HepG2 (cell line): ENCODE measurements at regions not wholly inside any gene's neighbourhood (a gene's known extent, or its start where the extent isn't known, plus 50 kb on each side); places are given as distances from the start of the nearest gene placed in this dataset.

ENCODE experiments used
- SRF ChIP-seq: IDR thresholded peaks from 2 replicates; pipeline ENCODE4 v1.6.1; 2011; ENCODE audit warnings: mild to moderate bottlenecking, low read depth, low read length, moderate library complexity
- ZC3H4 ChIP-seq: sonication (generic); formaldehyde crosslinking; IDR thresholded peaks from 2 replicates; pipeline ENCODE4 v1.4.0; 2020; ENCODE audit warnings: missing genetic modification reagents, borderline replicate concordance
- ZNF143 ChIP-seq: sonication (generic); formaldehyde crosslinking; IDR thresholded peaks from 2 replicates; pipeline ENCODE4 v1.4.0; 2020; ENCODE audit warnings: missing genetic modification reagents
- ZNF562 ChIP-seq: sonication (generic); formaldehyde crosslinking; IDR thresholded peaks from 2 replicates; pipeline ENCODE4 v1.8.0; 2022; ENCODE audit warnings: missing genetic modification reagents, borderline replicate concordance
- ZNF792 ChIP-seq: IDR thresholded peaks from 2 replicates; pipeline ENCODE4 v1.6.1; 2016
- TF ChIP-seq, protein P1 (sequence below): sonication (generic); formaldehyde crosslinking; IDR thresholded peaks from 2 replicates; pipeline ENCODE4 v1.4.0; 2020; ENCODE audit warnings: missing genetic modification reagents, mild to moderate bottlenecking, borderline replicate concordance
- TF ChIP-seq, protein P2 (sequence below): sonication (generic); formaldehyde crosslinking; IDR thresholded peaks from 2 replicates; pipeline ENCODE4 v1.4.0; 2020; ENCODE audit warnings: missing genetic modification reagents
- TF ChIP-seq, protein P3 (sequence below): sonication (generic); formaldehyde crosslinking; IDR thresholded peaks from 2 replicates; pipeline ENCODE4 v1.5.0; 2020; ENCODE audit warnings: mild to moderate bottlenecking, missing genetic modification reagents

DNA sequence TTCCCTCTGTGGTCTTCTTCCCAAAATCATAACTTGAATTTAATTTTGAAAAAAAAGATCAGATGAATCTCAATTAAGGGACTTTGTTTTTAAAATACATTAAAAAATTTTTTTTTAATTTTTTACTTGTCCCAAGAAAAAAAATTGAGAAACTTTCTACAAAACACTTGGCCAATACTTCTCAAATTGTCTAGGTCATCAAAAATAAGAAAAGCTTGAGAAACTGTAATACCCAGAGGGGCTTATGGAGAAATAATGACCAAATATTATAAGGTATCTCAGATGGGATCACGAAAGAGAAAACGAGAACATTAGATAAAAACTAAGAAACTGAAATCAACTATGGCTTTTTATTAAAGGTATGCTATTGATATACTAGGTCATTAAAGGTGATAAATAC lies 835.0 kb downstream of the GATA3 start:
- TF ChIP-seq ZNF143 (CRISPR knock-in tag) (no peak), ZC3H4 (CRISPR knock-in tag) (no peak), ZNF562 (CRISPR knock-in tag) (no peak), ZNF792 (no peak), SRF (no peak)
- TF ChIP-seq, protein P1, sequence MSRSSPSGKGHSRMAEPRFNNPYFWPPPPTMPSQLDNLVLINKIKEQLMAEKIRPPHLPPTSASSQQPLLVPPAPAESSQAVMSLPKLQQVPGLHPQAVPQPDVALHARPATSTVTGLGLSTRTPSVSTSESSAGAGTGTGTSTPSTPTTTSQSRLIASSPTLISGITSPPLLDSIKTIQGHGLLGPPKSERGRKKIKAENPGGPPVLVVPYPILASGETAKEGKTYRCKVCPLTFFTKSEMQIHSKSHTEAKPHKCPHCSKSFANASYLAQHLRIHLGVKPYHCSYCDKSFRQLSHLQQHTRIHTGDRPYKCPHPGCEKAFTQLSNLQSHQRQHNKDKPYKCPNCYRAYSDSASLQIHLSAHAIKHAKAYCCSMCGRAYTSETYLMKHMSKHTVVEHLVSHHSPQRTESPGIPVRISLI, result no peak
- TF ChIP-seq, protein P2, sequence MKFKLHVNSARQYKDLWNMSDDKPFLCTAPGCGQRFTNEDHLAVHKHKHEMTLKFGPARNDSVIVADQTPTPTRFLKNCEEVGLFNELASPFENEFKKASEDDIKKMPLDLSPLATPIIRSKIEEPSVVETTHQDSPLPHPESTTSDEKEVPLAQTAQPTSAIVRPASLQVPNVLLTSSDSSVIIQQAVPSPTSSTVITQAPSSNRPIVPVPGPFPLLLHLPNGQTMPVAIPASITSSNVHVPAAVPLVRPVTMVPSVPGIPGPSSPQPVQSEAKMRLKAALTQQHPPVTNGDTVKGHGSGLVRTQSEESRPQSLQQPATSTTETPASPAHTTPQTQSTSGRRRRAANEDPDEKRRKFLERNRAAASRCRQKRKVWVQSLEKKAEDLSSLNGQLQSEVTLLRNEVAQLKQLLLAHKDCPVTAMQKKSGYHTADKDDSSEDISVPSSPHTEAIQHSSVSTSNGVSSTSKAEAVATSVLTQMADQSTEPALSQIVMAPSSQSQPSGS (CRISPR knock-in tag), result no peak
- TF ChIP-seq, protein P3, sequence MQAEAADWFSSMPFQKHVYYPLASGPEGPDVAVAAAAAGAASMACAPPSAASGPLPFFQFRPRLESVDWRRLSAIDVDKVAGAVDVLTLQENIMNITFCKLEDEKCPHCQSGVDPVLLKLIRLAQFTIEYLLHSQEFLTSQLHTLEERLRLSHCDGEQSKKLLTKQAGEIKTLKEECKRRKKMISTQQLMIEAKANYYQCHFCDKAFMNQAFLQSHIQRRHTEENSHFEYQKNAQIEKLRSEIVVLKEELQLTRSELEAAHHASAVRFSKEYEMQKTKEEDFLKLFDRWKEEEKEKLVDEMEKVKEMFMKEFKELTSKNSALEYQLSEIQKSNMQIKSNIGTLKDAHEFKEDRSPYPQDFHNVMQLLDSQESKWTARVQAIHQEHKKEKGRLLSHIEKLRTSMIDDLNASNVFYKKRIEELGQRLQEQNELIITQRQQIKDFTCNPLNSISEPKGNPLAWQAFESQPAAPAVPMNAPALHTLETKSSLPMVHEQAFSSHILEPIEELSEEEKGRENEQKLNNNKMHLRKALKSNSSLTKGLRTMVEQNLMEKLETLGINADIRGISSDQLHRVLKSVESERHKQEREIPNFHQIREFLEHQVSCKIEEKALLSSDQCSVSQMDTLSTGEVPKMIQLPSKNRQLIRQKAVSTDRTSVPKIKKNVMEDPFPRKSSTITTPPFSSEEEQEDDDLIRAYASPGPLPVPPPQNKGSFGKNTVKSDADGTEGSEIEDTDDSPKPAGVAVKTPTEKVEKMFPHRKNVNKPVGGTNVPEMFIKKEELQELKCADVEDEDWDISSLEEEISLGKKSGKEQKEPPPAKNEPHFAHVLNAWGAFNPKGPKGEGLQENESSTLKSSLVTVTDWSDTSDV (CRISPR knock-in tag), result no peak
